HG02885 (cell line): ENCODE measurements at regions not wholly inside any gene's neighbourhood (a gene's known extent, or its start where the extent isn't known, plus 50 kb on each side); places are given as distances from the start of the nearest gene placed in this dataset.

ENCODE experiments used
- ATAC-seq: cut with Tn5 transposase; IDR thresholded peaks from one replicate; pipeline ENCODE4 v1.9.1; 2021; ENCODE audit warnings: mild to moderate bottlenecking; ENCODE audit not compliant: unreplicated experiment, poor library complexity

GRCh38 chr1:193767886-193768285 lies 581.5 kb upstream of the B3GALT2 start:
- no peak for ATAC-seq

DNA sequence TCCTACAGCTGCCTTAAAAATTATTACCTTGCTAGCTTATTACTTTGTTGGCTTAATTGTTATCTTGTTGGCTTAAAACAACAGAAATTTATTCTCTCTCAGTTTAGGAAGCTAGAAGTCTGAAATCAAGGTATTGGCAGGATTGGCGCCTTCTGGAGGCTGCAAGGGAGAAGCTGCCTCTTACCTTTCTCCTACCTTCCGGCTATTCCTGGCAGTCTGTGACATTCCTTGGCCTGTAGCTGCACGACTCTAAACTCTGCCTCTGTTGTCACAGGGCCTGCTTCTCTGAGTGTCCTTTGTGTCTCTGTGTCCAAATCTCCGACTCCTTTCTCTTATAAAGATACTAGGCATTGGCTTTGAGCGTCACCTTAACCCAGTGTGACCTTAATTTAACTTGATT lies 579.9 kb upstream of the B3GALT2 start:
- ATAC-seq = no peak

DNA sequence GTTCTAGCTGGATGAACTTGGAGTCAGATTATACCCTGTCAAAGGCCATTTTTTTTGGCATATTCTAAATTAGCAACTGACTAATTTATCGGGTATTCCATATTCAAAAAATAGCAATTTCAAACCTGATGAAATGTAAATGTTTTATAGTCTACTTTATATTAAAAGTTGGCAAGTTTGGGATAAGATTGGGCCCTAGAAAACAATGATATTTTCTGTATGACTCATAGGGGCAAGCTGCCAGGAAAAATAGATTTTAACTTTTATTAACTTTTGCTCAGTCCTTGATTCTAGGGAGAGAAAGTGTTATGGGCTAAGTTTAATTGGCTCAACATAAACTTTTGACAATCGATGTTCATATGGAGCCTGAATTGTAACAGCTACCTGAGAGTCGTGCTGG lies 576.9 kb upstream of the B3GALT2 start:
- no peak for ATAC-seq

DNA sequence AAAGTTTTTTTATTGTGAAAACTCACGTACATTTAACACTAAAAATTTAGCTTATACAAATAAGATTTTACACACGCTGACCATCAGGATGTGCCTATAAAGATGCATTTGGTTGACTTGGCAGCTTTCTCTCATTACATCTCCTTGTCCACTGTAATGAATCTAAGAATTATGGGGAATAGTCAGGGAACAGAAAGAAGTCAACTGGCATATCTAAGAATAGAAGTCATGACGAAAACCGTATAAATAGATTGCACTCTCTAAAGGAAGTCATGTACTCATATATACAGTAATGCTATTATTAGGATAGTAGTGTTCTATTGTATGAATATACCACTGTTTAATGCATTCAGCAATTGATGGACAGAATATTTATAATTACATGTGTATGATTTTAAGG lies 575.8 kb upstream of the B3GALT2 start:
- no peak for ATAC-seq

DNA sequence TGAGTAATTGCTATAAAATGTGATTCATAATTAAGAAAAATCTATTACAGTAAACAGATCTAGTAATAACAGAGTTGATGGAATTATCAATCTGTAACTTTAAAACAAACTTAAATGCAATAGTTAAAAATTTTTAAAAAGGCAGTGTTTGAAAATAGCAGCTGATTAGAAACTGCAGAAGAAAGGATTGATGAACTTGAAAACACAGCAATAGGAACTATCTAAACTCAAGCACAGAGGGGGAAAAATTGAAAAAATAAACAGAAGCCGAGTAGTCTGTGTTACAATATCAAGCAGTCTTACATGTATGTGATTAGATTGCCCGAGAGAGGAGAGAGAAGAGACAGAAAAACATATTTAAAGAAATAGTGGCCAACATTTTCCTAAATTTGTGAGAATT lies 569.0 kb upstream of the B3GALT2 start:
- ATAC-seq = no peak

DNA sequence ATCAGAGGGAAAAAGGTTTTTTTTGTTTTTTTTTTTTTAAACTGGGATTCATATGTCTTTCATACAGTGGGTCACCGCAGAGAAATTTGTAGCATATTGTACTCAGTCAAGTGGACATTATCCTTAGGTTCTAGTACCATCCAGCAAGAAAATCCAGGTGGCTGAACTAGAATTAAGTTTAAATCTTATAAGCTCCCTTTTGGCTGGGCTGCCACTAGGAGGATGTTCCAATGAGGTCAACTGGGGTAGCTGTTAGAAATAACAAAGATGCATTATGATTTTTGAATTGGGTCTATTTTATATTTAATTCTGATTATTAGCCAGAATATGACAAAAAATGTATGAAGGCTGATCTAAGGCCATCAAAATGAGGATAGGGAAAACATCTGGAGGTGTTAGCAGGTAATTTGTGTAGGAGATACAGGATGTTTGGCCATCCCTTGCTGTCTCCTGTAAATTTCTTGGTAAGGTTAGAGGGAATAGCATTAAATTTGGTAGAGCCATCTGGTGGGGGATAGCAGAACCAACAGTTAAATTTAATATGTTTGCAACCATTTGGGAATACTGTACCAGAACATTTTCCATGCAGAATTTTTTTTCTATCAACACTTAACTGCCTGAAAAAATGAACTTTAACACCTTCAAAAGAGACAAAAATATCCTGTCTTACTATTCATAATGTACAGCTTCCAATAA lies 568.5 kb upstream of the B3GALT2 start:
- no peak for ATAC-seq

DNA sequence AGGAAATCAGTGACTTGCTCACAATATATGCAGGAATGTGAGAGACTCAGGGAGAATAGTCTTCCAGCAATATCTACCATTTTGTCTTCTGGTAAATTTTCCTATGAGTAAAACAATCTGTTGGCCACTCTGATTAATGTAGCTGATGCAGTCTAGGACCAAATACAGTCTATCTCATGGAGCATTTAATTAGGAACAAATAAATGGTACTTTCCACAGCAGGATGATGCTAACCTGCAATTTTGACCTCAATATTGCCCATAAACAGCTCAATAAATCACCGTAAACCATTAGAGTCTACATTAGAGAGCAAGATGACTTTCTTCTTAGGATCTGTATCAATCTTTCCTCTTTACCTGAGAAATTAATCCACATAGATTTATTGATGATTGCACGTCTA lies 567.7 kb upstream of the B3GALT2 start:
- no peak for ATAC-seq

DNA sequence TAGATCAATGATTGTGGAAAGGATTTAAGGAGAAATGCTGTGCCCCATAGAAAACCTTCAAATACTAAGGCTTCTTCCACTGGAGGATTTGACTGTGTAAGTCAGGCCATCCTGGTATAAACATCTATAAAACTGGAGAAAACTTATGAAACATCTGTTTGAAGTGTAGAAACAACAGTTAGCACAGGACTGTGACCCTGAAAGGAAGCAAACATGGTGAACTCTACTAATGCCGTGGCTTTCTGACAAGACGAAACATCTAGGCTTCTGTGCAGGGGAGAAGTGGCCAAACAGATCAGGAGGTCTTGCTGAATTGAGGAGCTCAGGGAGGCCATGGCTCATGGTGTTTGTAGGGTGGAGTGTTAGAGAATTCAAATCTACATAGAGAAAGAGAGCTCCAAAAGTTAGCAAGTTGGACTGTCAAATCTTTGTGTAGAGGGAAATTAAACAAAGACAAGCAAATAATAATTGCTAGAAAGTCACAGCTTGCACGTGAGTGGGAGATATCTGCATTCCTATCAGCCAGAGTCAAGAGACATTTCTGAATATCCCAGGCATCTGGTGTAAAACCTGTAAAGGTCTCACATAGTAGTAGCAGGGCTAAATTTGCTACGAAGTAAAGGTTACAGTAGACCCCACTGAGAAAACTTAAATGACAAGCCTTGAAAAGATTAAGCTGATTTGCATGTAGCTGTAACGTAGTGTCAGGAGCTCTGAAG lies 566.8 kb upstream of the B3GALT2 start:
- no peak for ATAC-seq

DNA sequence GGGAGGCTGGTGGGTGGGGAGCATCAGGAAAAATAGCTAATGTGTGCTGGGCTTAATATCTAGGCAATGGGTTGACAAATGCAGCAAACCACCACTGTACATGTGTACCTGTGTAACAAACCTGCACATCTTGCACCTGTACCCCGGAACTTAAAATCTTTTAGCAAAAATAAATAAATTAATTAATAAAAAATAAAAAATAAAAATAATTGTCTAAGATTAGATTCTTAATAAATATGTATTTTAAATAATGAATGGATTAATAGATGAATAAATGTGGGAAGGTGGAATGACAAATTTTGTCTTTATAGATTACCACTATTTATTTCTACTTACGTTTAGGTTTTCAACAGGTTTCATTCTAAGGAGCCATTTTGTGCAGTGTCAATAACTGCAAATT lies 563.5 kb upstream of the B3GALT2 start:
- ATAC-seq = no peak

DNA sequence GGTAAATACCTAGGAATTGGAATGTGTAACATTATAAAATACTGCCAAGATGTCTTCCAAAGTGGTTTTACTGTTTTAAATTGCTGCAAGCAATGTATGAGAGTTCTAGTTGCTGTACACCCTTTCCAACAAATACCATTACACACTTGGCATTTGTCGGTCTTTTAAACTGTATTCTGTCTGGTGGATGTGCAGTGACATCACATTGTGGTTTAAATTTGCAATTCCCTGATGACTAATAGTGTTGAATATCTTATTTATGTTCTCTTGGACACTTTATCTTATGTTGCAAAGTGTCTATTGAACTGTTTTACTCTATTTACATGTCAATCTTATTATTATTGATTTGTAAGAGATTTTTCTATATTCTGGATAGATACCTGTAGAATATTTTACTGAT lies 561.2 kb upstream of the B3GALT2 start:
- ATAC-seq = no peak

DNA sequence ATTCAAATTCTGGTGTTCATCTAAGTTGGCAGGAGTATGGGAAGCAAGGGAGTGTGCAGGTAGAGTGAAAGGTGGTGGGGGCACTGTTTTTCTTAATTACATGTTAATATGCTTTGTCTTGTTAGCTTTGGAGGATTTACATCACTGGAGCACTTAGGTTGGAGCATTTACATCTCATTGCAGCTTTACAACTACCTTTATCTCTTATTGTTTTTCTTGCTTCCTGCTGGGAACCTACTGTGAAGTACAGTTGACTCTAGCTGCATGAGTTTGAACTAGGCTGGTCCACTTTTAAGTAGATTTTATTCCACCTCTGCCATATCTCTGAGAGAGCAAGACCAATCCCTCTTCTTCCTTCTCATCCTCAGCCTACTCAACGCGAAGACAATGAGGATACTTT lies 554.8 kb upstream of the B3GALT2 start:
- ATAC-seq = no peak

GRCh38 chr1:193740762-193741161 lies 554.3 kb upstream of the B3GALT2 start:
- no peak for ATAC-seq

DNA sequence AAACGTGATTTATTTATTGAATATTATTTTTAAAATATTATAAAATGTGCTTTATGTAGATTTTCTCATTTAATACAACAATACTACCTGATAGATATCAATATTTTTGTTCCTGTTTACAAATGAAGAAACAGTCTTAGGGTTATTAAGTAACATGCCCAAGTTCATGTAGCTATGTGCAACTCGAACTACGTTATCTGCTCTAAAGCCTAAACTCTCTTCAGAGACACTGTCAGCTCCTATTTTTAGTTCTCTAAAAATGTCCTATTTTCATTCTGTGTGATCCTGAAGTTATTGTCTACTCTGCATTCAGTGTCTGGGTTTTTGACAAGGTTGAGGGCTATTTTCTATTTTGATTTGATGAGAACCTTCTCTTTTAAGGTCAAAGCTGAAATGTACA lies 550.1 kb upstream of the B3GALT2 start:
- ATAC-seq = no peak

DNA sequence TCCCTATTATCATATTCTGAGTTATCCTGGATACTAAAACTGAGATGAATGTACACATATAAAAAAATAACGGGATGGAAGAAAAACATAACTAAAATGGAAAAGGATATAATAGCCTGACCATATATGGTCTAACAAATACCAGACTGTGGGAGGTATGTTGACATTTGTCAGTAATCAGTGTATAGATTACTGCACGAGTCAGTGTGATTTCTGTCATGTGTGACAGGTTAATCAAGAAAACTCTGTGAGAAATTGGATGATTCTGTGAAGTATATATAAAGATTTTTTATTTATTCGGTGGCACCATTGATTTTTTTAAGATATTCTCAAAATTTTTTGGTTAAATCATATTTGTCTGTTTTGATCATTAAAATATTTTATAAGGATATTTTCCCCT lies 547.3 kb upstream of the B3GALT2 start:
- ATAC-seq = no peak

GRCh38 chr1:193730017-193730416 lies 543.6 kb upstream of the B3GALT2 start:
- no peak for ATAC-seq

- no peak for ATAC-seq
Observed at GRCh38 chr1:193729429-193729828, 543.0 kb upstream of the B3GALT2 start.

- ATAC-seq = no peak
Observed at GRCh38 chr1:193727850-193728249, 541.4 kb upstream of the B3GALT2 start.

- no peak for ATAC-seq
Observed at GRCh38 chr1:193726722-193727121, 540.3 kb upstream of the B3GALT2 start.

DNA sequence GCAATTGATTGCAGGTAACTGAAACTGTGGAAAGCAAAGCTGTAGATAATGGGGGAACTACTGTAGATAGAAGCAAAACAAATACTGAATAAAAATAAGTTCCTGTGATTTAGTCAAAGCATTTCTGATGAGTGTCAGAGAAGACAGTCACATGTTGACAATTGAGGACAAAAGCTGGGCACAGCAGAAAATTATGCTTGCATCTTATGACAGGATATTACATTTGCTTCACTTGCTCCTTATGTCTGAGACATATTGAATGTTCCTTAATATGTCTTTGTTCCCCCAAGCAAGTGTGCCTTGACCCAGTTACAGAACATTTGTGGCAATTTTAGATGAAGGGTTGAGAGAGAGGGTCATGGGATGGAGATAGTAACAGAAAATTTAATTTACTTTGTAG lies 526.0 kb upstream of the B3GALT2 start:
- no peak for ATAC-seq

DNA sequence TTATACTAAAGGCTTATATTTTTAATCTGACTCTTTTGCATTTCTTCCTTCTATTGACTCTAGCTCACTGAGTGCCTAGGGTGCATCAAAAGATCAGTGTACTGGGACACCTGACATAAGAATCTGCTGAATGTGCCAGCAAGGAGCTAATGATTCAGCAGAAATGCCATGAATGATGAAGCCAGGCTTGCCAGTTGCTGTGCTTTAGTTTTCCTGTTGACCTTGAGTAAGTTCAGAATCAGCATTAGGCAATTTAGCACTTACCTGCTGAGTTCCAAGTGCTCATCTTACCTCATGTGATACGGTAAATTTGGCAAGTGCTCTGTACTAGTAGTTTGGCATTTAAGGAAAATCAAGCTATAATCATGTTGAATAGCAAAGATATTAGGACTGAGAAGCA lies 523.2 kb upstream of the B3GALT2 start:
- ATAC-seq = no peak

- no peak for ATAC-seq
Observed at GRCh38 chr1:193707271-193708021, 521.0 kb upstream of the B3GALT2 start.
